Liver (tissue), 3 donors: ENCODE measurements at regions not wholly inside any gene's neighbourhood (a gene's known extent, or its start where the extent isn't known, plus 50 kb on each side); places are given as distances from the start of the nearest gene placed in this dataset.

ENCODE experiments used
- ATF3 ChIP-seq: IDR thresholded peaks from 2 replicates; pipeline ENCODE4 v1.6.1; 2016; ENCODE audit warnings: antibody characterized with exemption
- CTCF ChIP-seq: fragments of 150-350 bp; IDR thresholded peaks from 2 replicates; pipeline ENCODE4 v1.5.1; 2017; ENCODE audit warnings: improper control_type of control experiment, low read depth, low read length; ENCODE audit not compliant: missing input control
- HNF4G ChIP-seq: IDR thresholded peaks from 2 replicates; pipeline ENCODE4 v1.6.1; 2016; ENCODE audit warnings: antibody characterized with exemption
- JUND ChIP-seq, 2 donors: IDR thresholded peaks; 2 replicates each; pipeline ENCODE4 v1.6.1; 2016; ENCODE audit warnings: antibody characterized with exemption in 2 of 2
- TF ChIP-seq, protein P1 (sequence below): IDR thresholded peaks from 2 replicates; pipeline ENCODE4 v1.6.1; 2016; ENCODE audit warnings: antibody characterized with exemption, mild to moderate bottlenecking
- donor health status: healthy.
- donor health status: healthy.

- TF ChIP-seq CTCF (no peak), JUND (IDR thresholded peaks at IDR 0.05) (no peak), ATF3 (no peak), HNF4G (no peak)
- TF ChIP-seq, protein P1, sequence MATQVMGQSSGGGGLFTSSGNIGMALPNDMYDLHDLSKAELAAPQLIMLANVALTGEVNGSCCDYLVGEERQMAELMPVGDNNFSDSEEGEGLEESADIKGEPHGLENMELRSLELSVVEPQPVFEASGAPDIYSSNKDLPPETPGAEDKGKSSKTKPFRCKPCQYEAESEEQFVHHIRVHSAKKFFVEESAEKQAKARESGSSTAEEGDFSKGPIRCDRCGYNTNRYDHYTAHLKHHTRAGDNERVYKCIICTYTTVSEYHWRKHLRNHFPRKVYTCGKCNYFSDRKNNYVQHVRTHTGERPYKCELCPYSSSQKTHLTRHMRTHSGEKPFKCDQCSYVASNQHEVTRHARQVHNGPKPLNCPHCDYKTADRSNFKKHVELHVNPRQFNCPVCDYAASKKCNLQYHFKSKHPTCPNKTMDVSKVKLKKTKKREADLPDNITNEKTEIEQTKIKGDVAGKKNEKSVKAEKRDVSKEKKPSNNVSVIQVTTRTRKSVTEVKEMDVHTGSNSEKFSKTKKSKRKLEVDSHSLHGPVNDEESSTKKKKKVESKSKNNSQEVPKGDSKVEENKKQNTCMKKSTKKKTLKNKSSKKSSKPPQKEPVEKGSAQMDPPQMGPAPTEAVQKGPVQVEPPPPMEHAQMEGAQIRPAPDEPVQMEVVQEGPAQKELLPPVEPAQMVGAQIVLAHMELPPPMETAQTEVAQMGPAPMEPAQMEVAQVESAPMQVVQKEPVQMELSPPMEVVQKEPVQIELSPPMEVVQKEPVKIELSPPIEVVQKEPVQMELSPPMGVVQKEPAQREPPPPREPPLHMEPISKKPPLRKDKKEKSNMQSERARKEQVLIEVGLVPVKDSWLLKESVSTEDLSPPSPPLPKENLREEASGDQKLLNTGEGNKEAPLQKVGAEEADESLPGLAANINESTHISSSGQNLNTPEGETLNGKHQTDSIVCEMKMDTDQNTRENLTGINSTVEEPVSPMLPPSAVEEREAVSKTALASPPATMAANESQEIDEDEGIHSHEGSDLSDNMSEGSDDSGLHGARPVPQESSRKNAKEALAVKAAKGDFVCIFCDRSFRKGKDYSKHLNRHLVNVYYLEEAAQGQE, result no peak
Observed at GRCh38 chr5:117813850-117814249, 1174.5 kb downstream of the DTWD2 start.
